ENCODE measurements at regions not wholly inside any gene's neighbourhood (a gene's known extent, or its start where the extent isn't known, plus 50 kb on each side); places are given as distances from the start of the nearest gene placed in this dataset.

- no peaks in the 10 kb centered on the region for H3F3A ChIP-seq (ENCODE audit: insufficient read depth)
Observed at GRCh38 chr6:142631517-142632385, 313.2 kb downstream of the HIVEP2 start.

DNA sequence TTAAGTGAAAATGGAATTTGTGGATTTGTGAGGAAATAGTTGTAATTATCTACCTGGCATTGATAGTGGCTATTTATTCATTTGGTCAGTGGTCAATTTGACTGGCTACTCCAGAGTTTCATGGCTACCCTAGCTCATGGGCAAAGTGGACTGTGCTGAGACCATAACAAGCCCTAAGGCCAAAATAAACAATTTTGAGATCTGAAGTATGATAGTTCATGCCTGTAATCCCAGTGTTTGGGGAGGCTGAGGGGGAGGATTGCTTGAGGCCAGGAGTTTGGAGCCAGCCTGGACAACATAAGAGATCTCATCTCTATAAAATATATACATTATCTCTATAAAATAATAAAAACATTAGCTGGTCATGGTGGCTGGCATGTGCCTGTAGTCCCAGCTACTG, 311.7 kb downstream of the HIVEP2 start:
- Histone ChIP-seq H3K36me3 (ENCODE audit: low read length) (no peaks in the 10 kb centered on the region), H2AFZ (ENCODE audit: low read depth, low read length, severe bottlenecking) (no peak overlapping the region), H3K9me2 (replicated peaks; ENCODE audit: insufficient read depth, low read length) (no peaks in the 10 kb centered on the region), H3K27me3 (ENCODE audit: low read length) (no peaks in the 10 kb centered on the region), H3K9ac (ENCODE audit: low read length) (no peak overlapping the region), H3K4me2 (ENCODE audit: low read depth, low read length, poor library complexity, severe bottlenecking) (no peak overlapping the region), H3K4me3 (ENCODE audit: insufficient read depth, low read length, poor library complexity, severe bottlenecking) (no peak overlapping the region), H3K9me3 (ENCODE audit: insufficient read depth, low read length) (no peaks in the 10 kb centered on the region), H3K27ac (ENCODE audit: low read depth, low read length) (no peak overlapping the region), H3K79me2 (ENCODE audit: insufficient read depth, low read length) (no peaks in the 10 kb centered on the region), H4K20me1 (ENCODE audit: low read depth, low read length) (no peaks in the 10 kb centered on the region), H3F3A (ENCODE audit: insufficient read depth) (no peaks in the 10 kb centered on the region)
- TF ChIP-seq EZH2phosphoT487 (conservative IDR thresholded peaks at IDR 0.05; ENCODE audit: low read length) (no peak), CTCF (IDR thresholded peaks at IDR 0.05; ENCODE audit: insufficient read depth, low read length, poor library complexity, severe bottlenecking) (no peak)

More at GRCh38 chr6:142631517-142632385, 313.2 kb downstream of the HIVEP2 start:
- Histone ChIP-seq H3K9me2 (replicated peaks; ENCODE audit: insufficient read depth, low read length) (no peaks in the 10 kb centered on the region), H3K9me3 (ENCODE audit: insufficient read depth, low read length) (no peaks in the 10 kb centered on the region), H3K4me2 (ENCODE audit: low read depth, low read length, poor library complexity, severe bottlenecking) (no peak overlapping the region), H3K27ac (ENCODE audit: low read depth, low read length) (no peak overlapping the region), H3K4me3 (ENCODE audit: insufficient read depth, low read length, poor library complexity, severe bottlenecking) (no peak overlapping the region), H3K9ac (ENCODE audit: low read length) (no peak overlapping the region), H3K36me3 (ENCODE audit: low read length) (no peaks in the 10 kb centered on the region), H3K79me2 (ENCODE audit: insufficient read depth, low read length) (no peaks in the 10 kb centered on the region), H2AFZ (ENCODE audit: low read depth, low read length, severe bottlenecking) (no peak overlapping the region), H4K20me1 (ENCODE audit: low read depth, low read length) (no peaks in the 10 kb centered on the region), H3K27me3 (ENCODE audit: low read length) (no peaks in the 10 kb centered on the region)
- TF ChIP-seq CTCF (IDR thresholded peaks at IDR 0.05; ENCODE audit: insufficient read depth, low read length, poor library complexity, severe bottlenecking), result no peak
- TF ChIP-seq EZH2phosphoT487 (conservative IDR thresholded peaks at IDR 0.05; ENCODE audit: low read length), result no peak

DNA sequence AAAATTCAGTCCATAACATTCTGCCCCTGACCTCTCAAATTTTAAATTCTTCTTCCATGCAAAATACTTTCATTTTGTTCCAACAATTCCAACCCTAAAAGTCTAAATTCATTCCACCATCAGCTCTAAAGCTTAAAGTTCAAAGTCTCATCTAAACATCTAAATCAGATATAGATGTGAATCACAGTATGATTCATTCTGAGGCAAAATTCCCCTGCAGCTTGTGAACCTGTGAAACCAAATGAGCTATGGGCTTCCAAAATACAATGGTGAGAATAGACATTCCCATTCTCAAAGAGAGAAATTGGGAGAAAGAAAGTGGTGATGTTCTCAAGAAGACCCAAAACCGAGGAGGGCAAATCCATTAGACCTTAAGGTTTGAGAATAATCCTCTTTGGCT, 309.8 kb downstream of the HIVEP2 start:
- H3K9me2 ChIP-seq (replicated peaks; ENCODE audit: insufficient read depth, low read length), result no peaks in the 10 kb centered on the region
- no peak overlapping the region for H3K4me2 ChIP-seq (ENCODE audit: low read depth, low read length, poor library complexity, severe bottlenecking)
- TF ChIP-seq CTCF (IDR thresholded peaks at IDR 0.05; ENCODE audit: insufficient read depth, low read length, poor library complexity, severe bottlenecking), result no peak
- TF ChIP-seq EZH2phosphoT487 (conservative IDR thresholded peaks at IDR 0.05; ENCODE audit: low read length), result no peak
- no peaks in the 10 kb centered on the region for H3K27me3 ChIP-seq (ENCODE audit: low read length)
- H3K79me2 ChIP-seq (ENCODE audit: insufficient read depth, low read length), result no peaks in the 10 kb centered on the region
- H3K36me3 ChIP-seq (ENCODE audit: low read length), result no peaks in the 10 kb centered on the region
- H3K9ac ChIP-seq (ENCODE audit: low read length), result no peak overlapping the region
- H3K27ac ChIP-seq (ENCODE audit: low read depth, low read length), result no peak overlapping the region
- H3K9me3 ChIP-seq (ENCODE audit: insufficient read depth, low read length), result no peaks in the 10 kb centered on the region
- H3F3A ChIP-seq (ENCODE audit: insufficient read depth), result no peaks in the 10 kb centered on the region
- no peaks in the 10 kb centered on the region for H4K20me1 ChIP-seq (ENCODE audit: low read depth, low read length)
- no peak overlapping the region for H2AFZ ChIP-seq (ENCODE audit: low read depth, low read length, severe bottlenecking)
- no peak overlapping the region for H3K4me3 ChIP-seq (ENCODE audit: insufficient read depth, low read length, poor library complexity, severe bottlenecking)
